Glomerular visceral epithelial cell (primary cell): ENCODE measurements at regions not wholly inside any gene's neighbourhood (a gene's known extent, or its start where the extent isn't known, plus 50 kb on each side); places are given as distances from the start of the nearest gene placed in this dataset.
"Not testable (repeated sequence)": the region's sequence is repeated elsewhere in the genome, so short reads cannot be mapped to it uniquely, and the experiment has no call there.

Source experiments
- DNase-seq: peaks from one replicate; pipeline ENCODE4 v3.0.0-alpha.2; 2016; ENCODE audit errors: extremely low spot score

DNA sequence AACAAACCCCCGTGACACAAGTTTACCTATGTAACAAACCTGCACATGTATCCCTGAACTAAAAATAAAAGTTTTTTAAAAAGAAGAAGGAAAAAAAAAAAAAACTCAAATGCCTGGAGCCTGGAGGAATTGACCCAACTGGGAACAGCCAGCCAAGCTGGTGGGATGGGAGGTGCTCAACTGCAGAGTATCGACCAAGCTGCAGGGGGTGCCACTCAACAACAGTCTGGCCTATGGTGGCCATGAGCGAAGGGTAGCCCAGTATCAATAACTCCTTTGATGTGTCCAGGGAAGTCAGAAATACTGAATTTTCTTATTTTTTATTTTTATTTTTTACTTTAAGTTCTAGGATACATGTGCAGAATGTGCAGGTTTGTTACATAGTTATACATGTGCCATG lies 310.3 kb upstream of the DLGAP1 start:
- no peak for DNase-seq

DNA sequence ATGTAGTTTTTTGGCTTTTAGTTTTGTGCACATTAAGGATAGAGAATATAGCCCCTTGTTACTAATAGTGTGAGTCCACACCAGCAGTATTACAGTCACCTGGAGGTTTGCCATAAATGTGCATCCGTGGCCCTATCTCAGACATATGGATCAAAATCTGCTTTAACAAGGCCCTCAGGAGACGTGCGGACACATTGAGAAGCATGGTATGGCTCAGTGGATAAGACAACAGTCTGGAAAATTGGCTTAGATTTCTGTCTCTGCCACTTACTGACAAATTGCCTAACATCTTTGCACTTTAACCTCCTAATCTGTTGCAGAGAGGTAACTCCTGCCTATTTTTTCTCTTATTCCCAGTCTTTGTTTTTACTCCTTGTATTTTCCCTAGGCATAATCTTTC lies 307.2 kb upstream of the DLGAP1 start:
- DNase-seq = no peak

DNA sequence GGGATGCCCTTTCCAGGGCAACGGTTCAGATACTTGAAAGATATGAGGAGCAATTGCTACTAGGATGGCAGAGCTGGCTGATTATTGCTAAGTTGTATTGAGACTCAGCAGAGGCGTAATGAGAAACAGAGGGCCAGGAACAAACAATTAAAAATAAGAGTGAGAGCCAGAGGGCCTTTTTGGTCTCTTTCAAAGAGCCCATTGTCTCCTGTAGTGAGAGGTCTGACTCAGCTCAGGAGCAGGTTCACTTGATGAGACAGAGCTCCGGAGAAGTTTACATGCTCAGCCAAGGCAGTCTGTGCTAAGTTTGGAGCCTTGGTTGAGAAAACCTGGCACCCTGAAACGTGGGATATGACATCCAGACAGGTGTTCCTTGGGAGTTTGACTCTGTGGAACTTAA lies 303.9 kb upstream of the DLGAP1 start:
- DNase-seq = no peak

DNA sequence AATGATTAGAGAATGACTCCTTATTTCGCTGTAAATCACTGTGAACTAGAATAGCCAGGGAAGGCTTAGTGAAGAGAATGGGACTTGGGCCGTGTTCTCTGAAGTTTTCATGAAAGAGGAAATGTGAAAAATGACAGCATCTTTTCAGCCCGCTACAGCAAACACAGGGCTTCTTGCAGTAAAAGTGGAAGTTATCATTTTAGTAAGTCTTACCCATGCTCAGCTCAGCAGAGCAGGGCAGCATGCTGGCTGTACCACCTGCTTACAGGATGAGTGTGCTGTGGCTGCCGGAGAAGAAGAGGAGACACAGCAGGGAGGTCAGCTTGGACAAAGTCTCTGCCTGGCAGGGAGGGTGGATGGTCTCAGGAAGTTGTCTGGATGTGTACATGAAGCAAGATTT lies 300.7 kb upstream of the DLGAP1 start:
- no peak for DNase-seq

DNA sequence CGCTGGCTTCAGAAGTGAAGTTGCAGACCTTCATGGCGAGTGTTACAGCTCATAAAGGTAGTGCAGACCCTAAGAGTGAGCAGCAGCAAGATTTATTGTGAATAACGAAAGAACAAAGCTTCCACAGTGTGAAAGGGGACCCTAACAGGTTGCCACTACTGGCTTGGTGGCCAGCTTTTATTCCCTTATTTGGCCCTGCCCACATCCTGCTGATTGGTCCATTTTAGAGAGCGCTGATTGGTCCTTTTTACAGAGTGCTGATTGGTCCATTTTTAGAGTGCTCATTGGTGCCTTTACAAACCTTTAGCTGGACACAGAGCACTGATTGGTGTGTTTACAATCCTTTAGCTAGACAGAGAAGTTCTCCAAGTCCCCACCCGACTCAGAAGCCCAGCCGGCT lies 298.0 kb upstream of the DLGAP1 start:
- DNase-seq = not testable (repeated sequence)

DNA sequence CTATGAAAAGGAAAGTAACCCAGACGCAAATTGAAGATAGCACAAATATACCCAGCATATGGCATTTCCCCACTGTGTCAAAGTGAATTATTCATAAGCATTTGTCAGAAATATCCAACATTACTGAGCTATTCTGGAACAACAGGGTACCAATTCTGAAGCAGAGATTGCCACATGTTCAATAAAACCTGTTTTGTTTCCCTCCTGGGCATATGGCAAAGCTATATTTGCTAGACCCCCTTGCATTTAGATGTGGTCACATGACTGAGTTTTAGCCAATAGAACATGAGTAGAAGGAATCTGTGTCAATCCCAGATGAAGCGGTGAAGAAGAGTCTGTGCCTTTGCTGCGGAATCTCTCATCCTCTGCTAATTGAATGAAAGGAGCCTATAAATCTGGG lies 296.4 kb upstream of the DLGAP1 start:
- no peak for DNase-seq

DNA sequence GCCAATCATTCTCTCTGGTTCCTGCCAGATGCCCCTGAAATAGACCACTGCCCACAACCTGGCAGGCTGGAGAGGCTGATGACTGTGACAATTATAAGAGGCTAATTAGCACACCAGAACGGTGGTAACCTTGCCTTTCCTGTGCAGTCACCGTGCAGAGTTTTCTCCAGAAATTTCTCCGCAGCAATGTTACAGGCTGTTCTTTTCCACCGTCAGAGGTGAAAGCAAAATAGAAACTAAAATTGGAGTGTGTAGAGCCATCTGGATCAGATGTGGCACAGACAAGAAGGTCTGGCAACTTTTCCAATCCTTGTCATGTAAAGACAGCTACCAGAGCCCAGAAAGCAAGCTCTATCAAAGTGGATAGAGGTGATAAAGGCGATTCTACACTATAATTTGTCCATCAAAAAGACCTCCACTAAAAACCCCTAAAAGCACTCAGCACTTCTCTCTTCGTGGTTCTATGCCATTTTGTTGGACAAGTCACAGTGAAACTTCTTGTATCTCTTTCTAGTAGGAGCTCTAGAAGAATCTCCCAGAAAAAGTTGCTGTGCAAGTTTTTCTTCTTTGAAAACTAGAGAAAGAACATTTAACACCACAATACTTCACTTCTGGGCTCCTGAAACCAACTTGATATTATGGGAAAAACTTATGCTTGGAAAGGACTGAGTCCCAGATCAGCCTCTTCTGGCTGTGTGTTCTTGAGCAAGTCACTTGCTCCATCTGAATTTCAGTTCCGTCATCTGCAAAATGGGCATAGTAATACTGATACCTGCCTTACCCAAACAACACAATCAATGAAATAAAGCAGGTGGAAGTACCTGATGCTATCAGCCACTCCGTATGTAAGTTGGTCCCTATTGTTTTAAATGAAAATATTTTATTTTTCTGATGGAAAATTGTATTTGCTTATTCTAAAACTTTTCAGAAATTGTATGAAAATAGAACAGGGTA lies 295.6 kb upstream of the DLGAP1 start:
- DNase-seq = no peak

DNA sequence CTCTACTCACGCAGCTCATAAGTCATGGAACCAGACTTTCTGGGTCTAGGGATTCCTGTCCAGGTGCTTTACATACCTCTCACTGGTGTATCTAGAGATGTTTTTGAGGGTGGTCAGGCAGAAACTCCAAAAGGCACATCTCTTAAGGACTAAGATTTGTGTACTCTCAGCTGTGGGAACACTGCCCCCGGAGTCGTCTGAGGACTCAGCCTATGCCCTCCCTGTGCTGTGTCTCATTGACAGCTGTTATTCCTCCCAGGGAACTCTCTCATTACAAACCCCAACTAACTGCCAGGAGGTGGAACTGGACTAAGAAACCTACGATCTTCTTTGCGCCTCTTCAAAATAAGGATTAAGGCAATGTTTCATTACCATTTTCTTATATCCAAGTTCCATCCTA lies 293.9 kb upstream of the DLGAP1 start:
- DNase-seq = no peak

DNA sequence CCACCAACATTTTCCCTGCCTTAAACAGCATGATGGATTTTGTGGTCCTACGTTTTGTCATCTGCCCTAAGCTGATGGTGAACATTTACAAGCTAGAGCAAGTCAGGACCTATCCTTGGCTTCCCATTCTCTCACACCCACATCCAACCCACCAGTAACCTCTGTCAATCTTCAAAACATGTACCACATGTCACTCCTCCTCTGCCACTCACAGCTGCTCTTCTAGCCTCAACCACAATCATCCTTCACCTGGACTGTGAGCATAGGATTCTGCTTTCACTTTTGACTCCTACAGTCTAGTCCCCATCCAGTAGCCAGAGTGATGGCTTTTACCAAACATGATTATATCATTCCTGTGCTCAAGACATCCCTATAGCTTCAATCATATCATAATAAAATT lies 279.8 kb upstream of the DLGAP1 start:
- DNase-seq = no peak

DNA sequence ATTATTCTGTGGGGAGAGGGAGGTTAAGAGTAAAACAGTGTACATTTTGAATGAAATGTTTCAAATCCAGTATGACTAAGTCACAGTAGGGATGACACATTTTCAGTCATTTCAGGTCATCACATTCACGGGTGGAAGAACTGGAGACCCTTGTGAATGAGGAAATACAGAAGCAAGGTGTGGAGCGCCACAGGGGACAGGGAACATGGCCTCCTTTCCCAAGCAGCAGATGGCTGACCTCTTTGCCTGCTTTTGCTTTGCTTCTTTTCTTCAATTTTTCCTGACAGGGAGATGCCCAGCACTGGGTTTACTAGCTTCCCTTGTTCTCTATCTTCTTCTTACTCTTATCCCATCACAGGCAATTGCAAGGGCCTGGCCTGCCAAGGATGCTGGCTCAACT lies 278.9 kb upstream of the DLGAP1 start:
- no peak for DNase-seq

DNA sequence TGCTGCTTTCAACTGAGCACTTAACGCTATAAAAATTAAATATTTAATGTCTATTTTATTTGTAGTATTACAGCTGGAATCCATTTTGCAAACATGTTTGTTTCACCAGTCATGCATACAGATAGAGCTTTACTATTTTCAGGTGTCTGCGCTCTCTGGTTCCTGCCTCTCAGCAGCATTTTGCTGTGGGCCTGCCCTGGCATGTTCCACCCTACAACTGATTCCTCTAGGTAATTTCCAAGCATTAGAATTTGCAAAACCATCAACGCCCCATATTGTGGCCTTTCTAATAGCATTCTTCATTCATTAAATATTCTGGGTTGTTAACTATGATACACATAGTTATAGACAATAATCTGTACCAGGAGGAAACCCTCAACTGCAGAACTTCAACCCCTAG lies 266.4 kb upstream of the DLGAP1 start:
- DNase-seq = no peak

DNA sequence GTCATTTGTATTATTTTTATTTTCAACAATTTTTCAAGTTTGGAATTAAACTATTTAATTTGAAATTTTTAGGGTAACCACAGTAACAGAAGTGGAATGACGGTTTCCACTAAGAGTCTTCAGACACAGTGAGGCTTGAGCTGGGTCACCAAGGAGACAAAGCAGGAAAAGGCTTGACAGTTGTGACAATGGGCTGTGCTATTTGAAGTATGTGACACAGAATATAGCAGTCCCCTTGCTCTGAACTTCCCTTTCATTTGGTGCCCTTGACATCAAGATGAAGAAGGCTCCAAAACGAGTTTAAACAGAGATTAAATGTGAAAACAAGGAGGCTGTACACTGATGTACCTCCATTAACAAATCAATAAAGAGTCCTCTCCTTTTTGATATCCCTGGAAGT lies 265.4 kb upstream of the DLGAP1 start:
- DNase-seq = no peak

DNA sequence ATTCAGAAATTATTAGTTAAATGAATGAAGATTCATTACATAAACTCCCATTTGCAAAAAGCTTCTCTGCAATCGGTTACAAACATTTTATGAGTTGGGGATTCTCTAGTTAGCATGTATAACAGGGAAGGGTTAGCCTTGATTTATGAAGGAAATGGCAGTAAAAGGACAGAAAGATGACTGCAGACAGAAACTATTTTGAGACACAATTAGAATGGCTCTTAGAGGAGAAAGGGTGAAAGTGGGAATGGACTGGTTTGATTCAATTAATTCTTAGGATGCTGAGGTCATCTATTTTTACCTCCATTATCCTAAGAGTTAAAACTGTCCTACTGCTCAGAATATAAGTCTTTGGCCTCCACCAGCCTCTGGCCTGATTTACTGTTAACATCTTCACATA lies 250.8 kb upstream of the DLGAP1 start:
- no peak for DNase-seq

DNA sequence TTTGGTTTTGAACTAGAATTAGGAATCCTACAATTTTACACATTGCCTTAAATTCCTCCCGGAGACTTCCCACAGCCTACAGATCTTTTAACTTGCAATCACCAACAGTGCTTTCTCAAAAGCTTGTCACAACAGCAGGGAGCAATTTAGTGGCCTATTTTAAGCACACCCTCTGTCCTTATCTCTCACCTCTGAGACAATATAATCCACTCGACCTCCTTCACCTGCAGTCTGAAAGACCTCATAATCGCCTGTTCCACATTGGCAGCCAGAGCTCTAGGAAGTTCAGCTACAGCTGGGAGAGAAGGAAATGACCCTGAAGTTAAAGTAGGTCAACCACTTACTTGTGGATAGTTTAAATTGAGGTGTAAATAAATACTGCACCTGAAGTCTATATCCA lies 249.7 kb upstream of the DLGAP1 start:
- no peak for DNase-seq

DNA sequence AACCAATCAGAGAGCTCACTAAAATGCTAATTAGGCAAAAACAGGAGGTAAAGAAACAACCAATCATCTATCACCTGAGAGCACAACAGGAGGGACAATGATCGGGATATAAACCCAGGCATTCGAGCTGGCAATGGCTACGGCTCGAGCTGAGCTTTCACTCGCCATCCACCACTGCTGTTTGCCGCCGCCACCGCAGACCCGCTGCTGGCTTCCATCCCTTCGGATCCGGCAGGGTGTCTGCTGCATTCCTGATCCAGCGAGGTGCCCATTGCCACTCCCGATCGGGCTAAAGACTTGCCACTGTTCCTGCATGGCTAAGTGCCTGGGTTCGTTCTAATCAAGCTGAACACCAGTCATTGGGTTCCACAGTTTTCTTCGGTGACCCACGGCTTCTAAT lies 236.7 kb upstream of the DLGAP1 start:
- DNase-seq = no peak

DNA sequence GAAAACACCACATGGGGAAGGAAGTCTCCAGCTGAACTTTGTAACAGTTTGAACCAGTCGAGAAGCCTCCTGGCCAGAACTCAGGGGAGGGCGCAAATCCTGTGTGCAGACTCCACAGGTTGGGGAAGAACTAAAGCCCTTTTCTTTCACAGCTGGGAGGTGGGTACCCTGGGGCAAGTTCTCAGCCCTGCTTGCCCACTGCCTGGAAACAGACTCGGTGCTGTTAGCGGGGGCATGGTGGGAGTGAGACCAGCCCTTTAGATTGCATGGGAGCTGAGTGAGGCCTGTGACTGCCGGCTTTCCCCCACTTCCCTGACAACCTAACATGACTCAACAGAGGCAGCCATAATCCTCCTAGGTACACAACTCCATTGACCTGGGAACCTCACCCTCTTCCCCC lies 223.6 kb upstream of the DLGAP1 start:
- DNase-seq = not testable (repeated sequence)

DNA sequence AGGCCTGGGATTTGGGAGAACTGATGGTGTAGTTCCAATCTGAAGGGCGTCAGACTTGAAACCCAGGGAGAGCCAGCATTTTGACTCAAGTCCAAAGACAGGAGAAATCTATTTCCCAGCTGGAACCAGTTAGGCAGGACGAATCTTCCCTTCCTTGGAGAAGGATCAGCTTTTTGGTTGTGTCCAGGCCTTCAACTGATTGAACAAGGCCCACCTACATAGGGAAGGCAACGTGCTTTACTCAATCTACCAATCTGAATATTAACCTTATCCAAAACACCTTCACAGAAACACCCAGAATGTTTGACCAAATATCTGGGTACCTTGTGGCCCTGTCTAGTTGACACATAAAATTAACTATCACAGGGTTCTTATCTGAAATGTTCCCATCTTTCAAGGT lies 221.9 kb upstream of the DLGAP1 start:
- DNase-seq = no peak

DNA sequence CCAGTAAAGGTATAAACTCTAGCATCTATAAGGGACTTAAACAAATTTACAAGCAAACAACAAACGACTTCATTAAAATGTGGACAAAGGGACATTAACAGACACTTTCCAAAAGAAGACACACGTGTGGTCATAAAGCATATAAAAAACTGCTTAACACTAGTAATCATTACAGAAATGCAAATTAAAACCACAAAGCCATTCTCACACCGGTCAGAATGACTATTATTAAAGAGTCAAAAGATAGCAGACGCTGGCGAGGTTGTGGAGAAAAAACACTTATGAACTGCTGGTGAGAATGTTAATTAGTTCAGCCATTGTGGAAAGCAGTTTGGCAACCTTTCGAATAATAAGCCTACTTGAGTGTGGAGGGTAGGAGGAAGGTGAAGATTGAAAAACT lies 217.1 kb upstream of the DLGAP1 start:
- DNase-seq = no peak

DNA sequence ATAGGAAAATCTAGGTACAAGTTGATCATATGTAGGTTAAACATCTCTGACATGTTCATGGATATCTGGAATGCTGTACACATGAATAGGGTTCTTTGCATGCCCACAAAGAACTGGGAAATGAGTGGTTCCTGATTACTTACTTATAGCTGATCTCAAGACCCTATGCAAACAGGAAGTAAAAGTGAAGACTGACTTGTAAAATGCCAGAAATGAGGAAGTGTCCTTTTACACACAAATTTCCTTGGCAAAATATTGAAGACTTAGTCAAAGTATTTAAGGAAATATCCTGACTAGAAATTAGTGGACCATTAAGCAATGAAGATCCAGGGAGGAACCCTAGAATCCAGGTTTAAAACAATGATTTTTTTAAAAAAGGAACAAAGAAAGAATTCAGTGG lies 203.7 kb upstream of the DLGAP1 start:
- DNase-seq = no peak

DNA sequence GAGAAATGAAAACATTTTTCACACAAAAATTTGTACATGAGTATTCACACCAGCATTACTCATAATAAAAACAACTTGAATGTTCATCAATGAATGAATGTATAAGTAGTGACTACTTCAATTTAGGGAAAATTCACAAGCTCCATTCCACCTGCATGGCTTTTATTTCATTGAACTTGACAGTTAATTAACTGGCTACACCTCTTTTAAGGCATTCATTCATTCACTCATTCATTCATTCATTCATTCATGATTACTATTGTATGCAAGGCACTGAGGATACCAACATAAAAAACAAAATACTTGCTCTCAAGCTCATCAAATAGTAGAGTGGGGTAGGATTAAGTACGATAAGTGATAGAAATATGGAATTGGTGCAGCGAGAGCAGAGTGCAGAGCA lies 198.3 kb upstream of the DLGAP1 start:
- no peak for DNase-seq

DNA sequence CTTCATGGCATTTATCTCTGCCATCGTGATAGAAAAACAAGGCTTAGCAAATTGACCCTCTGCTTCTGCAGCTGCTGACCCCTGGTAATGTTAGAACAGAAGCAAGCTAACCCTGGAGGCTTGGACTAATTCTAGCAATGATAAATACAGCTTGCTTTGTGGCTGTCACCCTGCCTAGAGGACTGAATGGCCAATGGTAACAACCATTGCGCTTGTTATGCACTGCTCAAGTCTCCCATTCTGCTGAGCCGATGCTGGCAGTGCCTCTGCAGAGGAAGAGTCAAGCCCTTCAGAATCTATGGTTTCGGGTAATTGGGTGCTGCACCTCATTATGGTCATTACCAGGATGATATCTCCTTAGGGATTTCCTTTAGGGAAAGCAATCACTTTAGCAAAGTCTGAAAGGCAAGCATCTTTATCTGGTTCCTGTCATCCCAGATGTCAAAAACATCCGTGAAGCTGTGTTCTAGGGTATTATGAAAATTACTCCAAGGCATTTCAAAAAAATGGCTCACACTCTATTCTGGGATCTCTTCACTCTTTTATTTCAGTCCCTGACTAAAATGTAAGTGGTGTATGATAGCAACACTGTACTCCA lies 186.8 kb upstream of the DLGAP1 start:
- no peak for DNase-seq

DNA sequence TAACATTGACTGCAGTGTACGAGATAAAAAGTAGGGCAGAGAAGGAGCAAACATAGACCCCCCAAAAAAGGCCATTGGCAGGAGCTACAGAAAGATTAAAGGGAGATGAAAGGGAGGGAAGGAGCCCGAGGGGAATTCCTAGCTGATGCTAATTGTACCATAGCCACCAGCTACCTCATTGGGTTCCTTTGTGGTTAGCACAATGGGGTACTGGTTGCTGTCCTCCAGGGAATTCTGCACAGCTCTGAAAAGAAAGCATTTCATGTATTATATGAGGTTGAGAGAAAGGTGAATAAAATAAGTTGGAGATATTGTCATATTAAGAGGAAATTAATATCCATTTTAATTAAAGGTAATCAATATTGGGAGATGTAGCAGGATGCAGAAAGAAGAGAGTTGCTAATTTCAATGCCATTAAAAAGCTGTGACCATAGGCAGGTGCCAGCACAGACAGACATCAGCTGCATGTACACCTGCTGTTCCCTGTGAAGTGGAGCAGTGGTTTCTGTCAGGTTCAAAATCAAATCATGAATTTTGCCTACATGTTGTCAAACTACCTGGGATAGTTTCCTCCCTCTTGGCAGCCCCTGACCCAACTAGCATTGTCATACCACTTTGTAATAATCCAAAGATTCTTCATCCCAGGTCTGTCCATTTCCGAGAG lies 185.4 kb upstream of the DLGAP1 start:
- DNase-seq = no peak
